Psoas muscle (tissue), 7 donors: ENCODE measurements at regions not wholly inside any gene's neighbourhood (a gene's known extent, or its start where the extent isn't known, plus 50 kb on each side); places are given as distances from the start of the nearest gene placed in this dataset.
"Not testable (repeated sequence)": the region's sequence is repeated elsewhere in the genome, so short reads cannot be mapped to it uniquely, and the experiment has no call there.

Source experiments
- ATAC-seq, 4 donors: fragments of 200-7000 bp; cut with Tn5 transposase; one replicate each; pipeline ENCODE4 v1.9.1; 2020; ENCODE audit warnings: moderate library complexity in 3 of 4, mild to moderate bottlenecking in 2 of 4
- DNase-seq, 2 donors: peaks; one replicate each; pipeline ENCODE4 v3.0.0-alpha.2; 2020
- H3K27ac ChIP-seq: fragments of 200-600 bp; one replicate; pipeline ENCODE4 v1.8.0; 2022
- H3K27me3 ChIP-seq, 3 donors: fragments of 200-600 bp in 1 of 3; one replicate each; pipeline versions ENCODE4 v1.6.1 to v1.8.0; 2013 to 2022; ENCODE audit warnings: low read length in 2 of 3, mild to moderate bottlenecking in 2 of 3, moderate library complexity in 1 of 3; ENCODE audit not compliant: insufficient read depth in 3 of 3
- H3K36me3 ChIP-seq, 2 donors: fragments of 200-600 bp in 1 of 2; one replicate each; pipeline versions ENCODE4 v1.6.1 to v1.8.0; 2013 to 2022; ENCODE audit warnings: low read depth in 1 of 2, mild to moderate bottlenecking in 1 of 2, moderate library complexity in 1 of 2; ENCODE audit not compliant: insufficient read depth in 1 of 2
- H3K4me1 ChIP-seq: fragments of 200-600 bp; one replicate; pipeline ENCODE4 v1.8.0; 2022
- H3K4me3 ChIP-seq: fragments of 200-600 bp; one replicate; pipeline ENCODE4 v1.8.0; 2022; ENCODE audit warnings: mild to moderate bottlenecking
- H3K9me3 ChIP-seq: fragments of 200-600 bp; one replicate; pipeline ENCODE4 v1.8.0; 2022
- CTCF ChIP-seq: fragments of 200-600 bp; IDR thresholded peaks from one replicate; pipeline ENCODE4 v1.8.0; 2022; ENCODE audit warnings: antibody characterized with exemption
- WGBS, 3 donors: extraction: QIAGEN DNeasy Blood & Tissue Kit; methylation state at CpG; one replicate each; pipeline versions ENCODE4 v1.1.6 to v1.1.7; 2013; 5-methylcytosine and 5-hydroxymethylcytosine counted together
- intact Hi-C, 2 donors: fragments of 100-400 bp; cut with DNase I; formaldehyde crosslinking; loops; one replicate each; pipeline versions ENCODE4 v1.11.0 to v1.14.2; 2022
- donor health status: healthy with polysubstance abuse.
- donor health status: DM: no; HTN: no; CAD: no; lungs with moderate emphysema.
- donor health status: Bipolar disorder and iron deficiency.
- donor health status: healthy.
- donor health status: DM: yes; HTN: yes; CAD: no.
- donor health status: DM: no; HTN: no; CAD: no.
- donor health status: DM: yes; HTN: yes; CAD: no.

- intact Hi-C loops, result no loop called here
- ATAC-seq (no peak), DNase-seq (no peak)
- 90 to 94% (median 93%) methylated on average over 4 of the region's 4 CpGs for WGBS, 3 donors
- Histone ChIP-seq H3K27me3 (peaks cover 0 to 4% (median 0%) of the 10 kb centered on the region in 3 donors), H3K36me3 (no peaks in the 10 kb centered on the region), H3K4me3 (no peak overlapping the region), H3K27ac (no peak overlapping the region), H3K9me3 (no peaks in the 10 kb centered on the region), H3K4me1 (no peaks in the 10 kb centered on the region)
- TF ChIP-seq CTCF, result no peak
These were observed 493.7 kb upstream of the PLXNA2 start for GRCh38 chr1:208737922-208738321.

GRCh38 chr1:208739636-208740035, 495.5 kb upstream of the PLXNA2 start:
- WGBS, 3 donors, result 90 to 93% (median 92%) methylated on average over 13 to 20 of the region's 20 CpGs
- ATAC-seq, intact Hi-C loops: not testable (repeated sequence)

GRCh38 chr1:208741296-208741695, 497.1 kb upstream of the PLXNA2 start:
- H3K4me1 ChIP-seq, result no peaks in the 10 kb centered on the region
- ATAC-seq (no peak), DNase-seq (no peak)
- no peaks in the 10 kb centered on the region for H3K27me3 ChIP-seq
- H3K4me3 ChIP-seq, result no peak overlapping the region
- intact Hi-C loops, result no loop called here
- 75 to 80% (median 78%) methylated on average over 3 of the region's 3 CpGs for WGBS, 3 donors
- H3K27ac ChIP-seq, result no peak overlapping the region
- no peaks in the 10 kb centered on the region for H3K9me3 ChIP-seq
- no peak for TF ChIP-seq CTCF
- H3K36me3 ChIP-seq, result no peaks in the 10 kb centered on the region

More at GRCh38 chr1:208739636-208740035, 495.5 kb upstream of the PLXNA2 start:
- not testable (repeated sequence) for H3K27me3 ChIP-seq, H3K36me3 ChIP-seq, DNase-seq, H3K4me3 ChIP-seq, H3K4me1 ChIP-seq, H3K27ac ChIP-seq, H3K9me3 ChIP-seq

GRCh38 chr1:208743361-208743760, 499.2 kb upstream of the PLXNA2 start:
- Histone ChIP-seq H3K27me3 (no peaks in the 10 kb centered on the region), H3K27ac (no peak overlapping the region), H3K36me3 (no peaks in the 10 kb centered on the region), H3K9me3 (no peaks in the 10 kb centered on the region), H3K4me3 (no peak overlapping the region), H3K4me1 (no peaks in the 10 kb centered on the region)
- intact Hi-C loops, result no loop called here
- TF ChIP-seq CTCF, result no peak
- DNase-seq (no peak), ATAC-seq (no peak)
- 91 to 95% (median 92%) methylated on average over 5 of the region's 5 CpGs for WGBS, 3 donors

- intact Hi-C loops, result no loop called here
- DNase-seq (no peak), ATAC-seq (no peak)
- H3K9me3 ChIP-seq, result no peaks in the 10 kb centered on the region
- no peak overlapping the region for H3K4me3 ChIP-seq
- no peak overlapping the region for H3K27ac ChIP-seq
- no peaks in the 10 kb centered on the region for H3K4me1 ChIP-seq
- H3K36me3 ChIP-seq, result no peaks in the 10 kb centered on the region
- H3K27me3 ChIP-seq, result no peaks in the 10 kb centered on the region
- WGBS, 3 donors, result 33 to 38% (median 33%) methylated on average over 6 of the region's 6 CpGs
- TF ChIP-seq CTCF, result no peak
These were observed 503.8 kb upstream of the PLXNA2 start for GRCh38 chr1:208747979-208748378.
